Effector memory CD8-positive, alpha-beta T cell (primary cell): ENCODE measurements at regions not wholly inside any gene's neighbourhood (a gene's known extent, or its start where the extent isn't known, plus 50 kb on each side); places are given as distances from the start of the nearest gene placed in this dataset.
"Not testable (repeated sequence)": the region's sequence is repeated elsewhere in the genome, so short reads cannot be mapped to it uniquely, and the experiment has no call there.

Experiments
- ATAC-seq: fragments of 150-1000 bp; cut with Tn5 transposase; replicated peaks from 2 replicates; pipeline ENCODE4 v1.10.0; 2021; ENCODE audit warnings: mild to moderate bottlenecking, moderate library complexity
- DNase-seq, 3 experiments: peaks; one replicate each; pipeline ENCODE4 v3.0.0; 2021
- H3K27ac Mint-ChIP-seq, 2 donors: one replicate each; pipeline ENCODE4 v1.8.0; 2022; ENCODE audit warnings: mild to moderate bottlenecking in 2 of 2, mixed read lengths in 2 of 2, moderate library complexity in 2 of 2
- H3K27me3 Mint-ChIP-seq, 2 donors: one replicate each; pipeline ENCODE4 v1.8.0; 2022; ENCODE audit warnings: mixed read lengths in 2 of 2
- H3K36me3 Mint-ChIP-seq: one replicate; pipeline ENCODE4 v1.8.0; 2022; ENCODE audit warnings: mild to moderate bottlenecking, moderate library complexity, mixed read lengths; ENCODE audit not compliant: insufficient read depth
- H3K4me1 Mint-ChIP-seq, 2 donors: one replicate each; pipeline ENCODE4 v1.8.0; 2022; ENCODE audit warnings: low read depth in 2 of 2, mixed read lengths in 2 of 2
- H3K4me3 Mint-ChIP-seq, 2 donors: one replicate each; pipeline ENCODE4 v1.8.0; 2022; ENCODE audit warnings: mild to moderate bottlenecking in 2 of 2, mixed read lengths in 2 of 2, moderate library complexity in 2 of 2
- H3K9me3 Mint-ChIP-seq, 2 donors: one replicate each; pipeline ENCODE4 v1.8.0; 2022; ENCODE audit warnings: mixed read lengths in 2 of 2

DNA sequence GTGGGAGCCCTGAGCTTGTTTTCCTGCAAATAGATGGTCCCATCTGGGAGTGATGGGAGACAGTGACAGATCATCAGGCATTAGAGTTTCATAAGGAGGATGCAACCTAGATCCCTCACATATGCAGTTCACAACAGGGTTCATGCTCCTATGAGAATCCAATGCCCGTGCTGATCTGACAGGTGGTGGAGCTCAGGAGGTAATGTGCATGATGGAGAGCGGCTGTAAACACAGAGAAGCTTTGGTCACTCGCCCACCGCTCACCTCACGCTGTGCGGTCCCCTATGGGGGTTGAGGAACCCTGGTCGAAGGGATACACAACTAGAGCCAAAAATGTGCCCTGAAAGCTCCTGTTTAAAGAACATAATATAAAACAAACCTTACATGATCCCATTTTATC is 88.5 kb upstream of the CREB5 start:
- Mint-ChIP-seq H3K27ac (no peak overlapping the region), H3K36me3 (no peaks in the 10 kb centered on the region), H3K9me3 (no peaks in the 10 kb centered on the region), H3K4me1 (peaks cover 0 to 4% of the 10 kb centered on the region in 2 donors), H3K27me3 (peaks cover 0 to 5% of the 10 kb centered on the region in 2 donors), H3K4me3 (no peak overlapping the region)
- DNase-seq, result no peak
- no peak for ATAC-seq

DNA sequence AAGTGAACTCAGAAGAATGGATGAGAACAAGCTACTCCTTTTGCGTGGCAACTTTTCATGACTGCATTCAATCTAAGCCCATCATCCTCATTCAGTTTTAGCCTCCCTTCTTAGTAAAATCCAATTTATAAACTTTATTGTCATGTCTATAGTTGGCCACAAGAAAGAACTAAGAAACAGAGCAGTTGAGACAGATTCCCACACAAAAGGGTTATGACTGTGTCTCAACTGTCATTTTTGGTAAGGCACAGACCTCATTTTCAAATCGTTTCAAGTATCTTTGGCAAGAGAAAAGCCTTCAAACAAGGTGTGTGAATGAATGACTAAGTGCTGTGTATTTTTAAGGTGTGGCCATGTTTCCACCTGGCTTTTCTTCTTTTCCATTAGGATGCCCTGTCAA is 84.2 kb upstream of the CREB5 start:
- peaks cover 2% of the 10 kb centered on the region for H3K36me3 Mint-ChIP-seq
- peaks cover 0 to 5% of the 10 kb centered on the region in 2 donors for H3K27me3 Mint-ChIP-seq
- ATAC-seq (no peak), DNase-seq (no peak)
- peak overlapping the region in 1 of 2 donors; percentile 17 for H3K27ac Mint-ChIP-seq
- H3K4me3 Mint-ChIP-seq, result no peak overlapping the region
- H3K4me1 Mint-ChIP-seq, result peaks cover 11 to 25% of the 10 kb centered on the region in 2 donors
- no peaks in the 10 kb centered on the region for H3K9me3 Mint-ChIP-seq

DNA sequence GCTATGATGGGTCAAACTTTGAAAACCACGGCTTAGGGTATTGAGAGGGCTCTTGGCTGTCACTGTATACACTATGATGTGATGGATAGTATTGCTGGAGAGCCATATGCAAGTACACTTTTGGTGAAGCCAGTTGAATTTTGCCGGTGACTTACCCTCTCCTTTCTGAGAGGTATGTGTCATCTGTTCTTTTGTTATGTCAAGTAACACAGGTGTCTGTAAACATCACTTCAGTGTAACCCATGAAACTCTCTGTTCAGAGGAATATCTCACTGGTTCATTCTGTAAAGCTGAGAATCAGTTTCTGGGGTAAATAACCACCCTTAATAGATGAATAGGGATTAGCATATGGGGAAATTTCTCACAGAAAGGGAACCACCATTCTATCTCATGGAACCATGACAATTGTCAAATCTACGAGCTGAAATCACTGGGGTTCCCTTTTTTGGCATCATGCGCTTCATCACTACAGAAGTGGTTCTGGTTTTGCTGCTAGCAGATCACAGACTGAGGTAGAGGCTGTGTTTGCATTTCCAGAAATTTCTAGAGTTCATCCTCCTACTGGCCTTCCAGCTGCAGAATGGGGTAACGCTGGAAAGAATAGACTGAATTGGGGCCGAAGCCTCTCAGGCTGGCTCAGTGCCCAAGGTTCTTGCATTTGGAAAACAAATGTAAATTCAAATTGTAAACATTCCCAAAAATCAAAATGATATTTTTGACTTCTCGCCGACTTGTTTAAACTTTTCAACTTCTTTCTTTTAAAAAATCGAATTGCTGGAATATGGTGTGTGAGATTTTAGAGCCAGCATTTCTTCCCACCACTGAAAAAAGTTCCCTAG is 83.3 kb upstream of the CREB5 start:
- DNase-seq (no peak), ATAC-seq (no peak)
- Mint-ChIP-seq H3K4me3 (no peak overlapping the region), H3K27ac (peak overlapping the region; percentile 89 to 90), H3K36me3 (peaks cover 2% of the 10 kb centered on the region), H3K4me1 (peaks cover 11 to 25% of the 10 kb centered on the region in 2 donors), H3K9me3 (no peaks in the 10 kb centered on the region), H3K27me3 (peaks cover 0 to 5% of the 10 kb centered on the region in 2 donors)

DNA sequence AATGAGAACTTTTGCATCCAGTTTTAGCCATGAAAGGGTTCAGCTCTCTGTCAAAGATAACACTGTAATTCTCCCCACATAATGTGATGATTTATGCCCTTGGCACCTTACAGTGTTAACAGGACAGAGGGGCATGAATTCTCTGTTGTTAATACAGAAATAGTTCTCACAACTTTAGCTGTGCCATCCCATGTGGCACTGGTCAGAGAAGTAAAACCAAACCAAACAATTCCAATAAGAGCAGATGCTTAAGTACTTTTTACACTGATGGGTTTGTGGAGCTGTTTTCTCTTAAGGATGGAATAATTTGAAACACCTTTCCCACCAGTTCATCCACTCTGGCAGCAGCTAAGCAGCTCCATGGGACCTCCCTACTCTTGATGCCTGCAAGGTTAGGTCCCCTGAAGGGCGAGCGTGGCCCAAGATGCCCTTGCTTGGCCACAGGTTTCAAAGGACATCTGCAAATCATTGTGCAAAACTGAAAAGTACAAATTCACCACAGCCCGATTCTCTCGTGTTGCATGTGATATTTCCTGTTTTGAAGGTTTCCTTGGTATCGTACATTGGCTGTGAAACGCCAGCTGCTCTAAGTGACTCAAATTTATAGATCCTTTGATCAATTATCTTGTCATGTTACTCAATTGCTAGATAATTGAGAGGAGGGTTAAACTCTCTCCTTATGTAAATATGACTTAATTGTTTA is 82.5 kb upstream of the CREB5 start:
- Mint-ChIP-seq H3K27ac (peak overlapping the region; percentile 89 to 90), H3K4me1 (peaks cover 11 to 25% of the 10 kb centered on the region in 2 donors), H3K36me3 (peaks cover 2% of the 10 kb centered on the region), H3K27me3 (peaks cover 5% of the 10 kb centered on the region in 2 donors), H3K4me3 (peak overlapping the region; percentile 68 to 82), H3K9me3 (no peaks in the 10 kb centered on the region)
- DNase-seq (peak in 1 of 3 experiments; percentile 5), ATAC-seq (peak; percentile 79)

DNA sequence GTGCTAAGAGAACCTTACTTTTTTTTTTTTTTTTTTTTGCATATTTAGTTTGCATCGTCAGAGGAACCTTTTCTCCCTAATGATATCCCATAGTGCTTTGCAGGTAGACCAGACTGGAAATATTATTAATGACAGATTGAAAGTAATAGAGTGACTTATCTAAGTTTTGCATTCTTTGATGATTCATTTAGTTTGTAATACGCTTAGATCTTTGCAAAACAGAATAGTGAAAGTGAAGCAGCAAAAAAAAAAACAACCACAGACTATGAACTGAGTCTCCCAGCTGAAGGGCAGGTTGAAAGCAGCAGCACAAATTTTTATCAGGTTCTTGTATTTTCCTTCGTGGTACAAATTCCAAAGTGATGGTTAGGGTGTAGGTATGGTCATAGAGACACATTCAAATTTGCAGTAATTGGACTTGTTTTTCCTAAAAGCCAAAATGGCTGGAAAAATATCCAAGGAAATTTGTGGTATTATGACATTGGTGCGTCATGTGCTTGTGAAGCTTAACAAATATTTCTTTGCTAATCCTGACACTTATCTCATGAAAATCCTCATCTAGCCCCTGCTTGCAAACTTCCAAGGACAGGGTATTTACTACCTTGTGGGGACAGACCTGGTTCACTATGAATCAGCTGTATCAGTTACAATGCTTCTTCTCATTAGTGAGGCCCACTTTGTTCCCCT is 81.8 kb upstream of the CREB5 start:
- peak overlapping the region; percentile 89 to 90 for H3K27ac Mint-ChIP-seq
- peaks cover 2 to 6% of the 10 kb centered on the region in 2 donors for H3K27me3 Mint-ChIP-seq

DNA sequence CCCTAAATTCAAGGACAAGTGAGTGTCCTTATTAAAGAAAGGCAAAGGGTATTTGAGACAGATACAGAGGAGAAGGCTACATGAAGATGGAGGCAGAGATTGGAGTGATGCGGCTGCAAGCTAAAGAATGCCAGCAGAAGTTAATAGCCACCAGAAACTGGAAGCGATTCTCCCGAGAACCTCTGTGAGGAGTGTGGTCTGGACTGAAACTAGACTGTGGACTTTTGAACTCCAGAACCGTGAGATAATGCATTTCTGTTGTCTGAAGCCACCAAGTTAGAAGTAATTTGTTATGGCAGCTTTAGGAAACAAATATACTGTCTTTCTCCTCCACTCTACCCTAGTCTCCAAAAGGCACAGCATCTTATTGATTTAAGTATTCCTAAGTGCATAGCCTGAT is 80.3 kb upstream of the CREB5 start:
- Mint-ChIP-seq H3K36me3 (peaks cover 2% of the 10 kb centered on the region), H3K27ac (peak overlapping the region in 1 of 2 donors; percentile 3), H3K4me1 (peaks cover 11 to 25% of the 10 kb centered on the region in 2 donors), H3K4me3 (no peak overlapping the region), H3K27me3 (peaks cover 0 to 6% of the 10 kb centered on the region in 2 donors), H3K9me3 (no peaks in the 10 kb centered on the region)
- DNase-seq (no peak), ATAC-seq (no peak)

More for the DNA sequence above, 81.8 kb upstream of the CREB5 start:
- Mint-ChIP-seq H3K4me3 (peak overlapping the region; percentile 68 to 82), H3K36me3 (peaks cover 2% of the 10 kb centered on the region), H3K9me3 (no peaks in the 10 kb centered on the region), H3K4me1 (peaks cover 11 to 25% of the 10 kb centered on the region in 2 donors)
- ATAC-seq, result peak; percentile 73
- no peak for DNase-seq

DNA sequence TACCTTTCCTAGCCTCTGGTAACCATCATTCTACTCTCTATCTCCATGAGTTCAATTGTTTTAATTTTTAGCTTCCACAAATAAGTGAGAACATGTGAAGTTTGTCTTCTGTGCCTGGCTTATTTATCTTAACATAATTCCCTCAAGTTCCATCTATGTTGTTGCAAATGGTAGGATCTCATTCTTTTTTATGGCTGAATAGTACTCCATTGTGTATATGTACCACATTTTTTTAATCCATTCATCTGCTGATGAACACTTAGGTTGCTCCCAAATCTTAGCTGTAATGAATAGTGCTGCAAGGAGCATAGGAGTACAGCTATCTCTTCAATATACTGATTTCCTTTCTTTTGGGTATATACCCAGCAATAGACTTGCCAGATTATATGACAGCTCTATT is 78.8 kb upstream of the CREB5 start:
- not testable (repeated sequence) for H3K27me3 Mint-ChIP-seq, DNase-seq, H3K27ac Mint-ChIP-seq, H3K36me3 Mint-ChIP-seq, H3K9me3 Mint-ChIP-seq, H3K4me3 Mint-ChIP-seq, ATAC-seq
- peaks cover 11 to 21% of the 10 kb centered on the region in 2 donors for H3K4me1 Mint-ChIP-seq

DNA sequence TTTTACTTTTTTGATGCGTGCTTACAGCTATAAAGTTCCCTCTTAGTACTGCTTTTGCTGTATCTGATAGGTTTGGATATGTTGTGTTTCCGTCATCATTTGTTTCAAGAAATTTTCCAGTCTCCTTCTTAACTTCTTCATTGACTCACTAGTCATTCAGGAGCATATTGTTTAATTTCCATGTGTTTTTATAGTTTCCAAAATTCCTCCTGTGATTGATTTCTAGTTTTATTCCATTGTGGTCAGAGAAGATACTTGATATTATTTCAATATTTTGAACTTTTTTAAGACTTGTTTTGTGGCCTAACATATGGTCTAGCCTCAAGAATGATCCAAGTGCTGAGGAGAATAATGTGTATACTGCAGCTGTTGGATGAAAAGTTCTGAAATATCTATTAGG is 75.5 kb upstream of the CREB5 start:
- peaks cover 0 to 2% of the 10 kb centered on the region in 2 donors for H3K4me1 Mint-ChIP-seq

DNA sequence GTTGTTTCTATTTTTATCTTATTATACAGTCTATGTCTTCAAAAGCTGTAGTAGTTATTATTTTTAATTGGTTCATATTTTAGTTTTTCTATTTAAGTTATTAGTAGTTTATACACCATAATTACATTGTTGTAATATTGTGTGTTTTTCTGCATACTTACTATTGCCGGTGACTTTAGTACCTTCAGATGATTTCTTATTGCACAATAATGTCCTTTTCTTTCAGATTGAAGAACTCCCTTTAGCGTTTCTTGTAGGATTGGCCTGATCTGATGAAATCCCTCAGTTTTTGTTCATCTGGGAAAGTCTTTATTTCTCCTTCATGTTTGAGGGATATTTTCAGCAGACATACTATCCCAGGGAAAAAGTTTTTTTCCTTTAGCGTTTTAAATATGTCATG is 74.3 kb upstream of the CREB5 start:
- peaks cover 0 to 7% of the 10 kb centered on the region in 2 donors for H3K27me3 Mint-ChIP-seq
- no peaks in the 10 kb centered on the region for H3K4me1 Mint-ChIP-seq
- no peak for DNase-seq
- H3K9me3 Mint-ChIP-seq, result peaks cover 0 to 2% of the 10 kb centered on the region in 2 donors
- no peak overlapping the region for H3K4me3 Mint-ChIP-seq
- no peak overlapping the region for H3K27ac Mint-ChIP-seq
- H3K36me3 Mint-ChIP-seq, result no peaks in the 10 kb centered on the region
- no peak for ATAC-seq

More for the DNA sequence above, 75.5 kb upstream of the CREB5 start:
- Mint-ChIP-seq H3K36me3 (no peaks in the 10 kb centered on the region), H3K9me3 (peaks cover 0 to 2% of the 10 kb centered on the region in 2 donors), H3K27ac (no peak overlapping the region), H3K27me3 (peaks cover 0 to 6% of the 10 kb centered on the region in 2 donors), H3K4me3 (no peak overlapping the region)
- DNase-seq (no peak), ATAC-seq (no peak)

DNA sequence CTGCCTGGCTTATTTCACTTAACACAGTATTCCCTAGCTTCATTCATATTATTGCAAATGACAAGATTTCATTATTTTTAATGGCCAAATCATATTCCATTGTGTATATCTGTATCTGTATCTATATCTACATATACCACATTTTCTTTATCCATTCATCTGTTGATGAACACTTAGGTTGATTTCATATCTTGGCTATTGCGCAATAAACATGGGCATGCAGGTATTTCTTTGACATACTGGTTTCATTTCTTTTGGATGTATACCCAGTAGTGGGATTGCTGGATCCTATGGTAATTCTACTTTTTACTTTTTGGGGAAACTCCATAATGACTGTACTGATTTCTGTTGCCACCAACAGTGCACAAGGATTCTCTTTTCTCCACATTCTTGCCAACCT is 68.9 kb upstream of the CREB5 start:
- Mint-ChIP-seq H3K27me3 (peaks cover 20 to 50% of the 10 kb centered on the region in 2 donors), H3K27ac (no peak overlapping the region), H3K4me3 (no peak overlapping the region), H3K9me3 (peaks cover 0 to under 1% of the 10 kb centered on the region in 2 donors), H3K4me1 (peaks cover 0 to 3% of the 10 kb centered on the region in 2 donors), H3K36me3 (no peaks in the 10 kb centered on the region)
- ATAC-seq, result no peak
- DNase-seq, result no peak

DNA sequence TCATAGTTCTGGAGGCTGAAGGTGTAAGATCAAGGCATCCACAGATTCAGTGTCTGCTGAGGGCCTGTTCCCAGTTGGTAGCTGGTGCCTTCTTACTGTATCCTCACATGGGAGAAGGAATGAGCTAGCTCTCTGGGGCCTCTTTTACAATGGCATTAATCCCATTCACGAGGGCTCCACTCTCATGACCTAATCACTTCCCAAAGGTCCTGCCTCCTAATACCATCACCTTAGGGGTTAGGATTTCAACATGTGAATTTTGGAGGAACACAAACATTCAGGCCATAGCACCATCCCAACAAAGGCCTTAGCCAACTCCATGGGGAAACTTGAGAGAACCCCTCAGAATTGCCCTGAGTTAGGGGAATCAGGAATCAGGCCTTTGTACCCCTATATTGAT is 66.1 kb upstream of the CREB5 start:
- no peak for ATAC-seq
- Mint-ChIP-seq H3K9me3 (no peaks in the 10 kb centered on the region), H3K36me3 (no peaks in the 10 kb centered on the region), H3K27ac (no peak overlapping the region), H3K27me3 (peaks cover 20 to 59% of the 10 kb centered on the region in 2 donors), H3K4me3 (no peak overlapping the region), H3K4me1 (peaks cover 0 to 3% of the 10 kb centered on the region in 2 donors)
- no peak for DNase-seq

DNA sequence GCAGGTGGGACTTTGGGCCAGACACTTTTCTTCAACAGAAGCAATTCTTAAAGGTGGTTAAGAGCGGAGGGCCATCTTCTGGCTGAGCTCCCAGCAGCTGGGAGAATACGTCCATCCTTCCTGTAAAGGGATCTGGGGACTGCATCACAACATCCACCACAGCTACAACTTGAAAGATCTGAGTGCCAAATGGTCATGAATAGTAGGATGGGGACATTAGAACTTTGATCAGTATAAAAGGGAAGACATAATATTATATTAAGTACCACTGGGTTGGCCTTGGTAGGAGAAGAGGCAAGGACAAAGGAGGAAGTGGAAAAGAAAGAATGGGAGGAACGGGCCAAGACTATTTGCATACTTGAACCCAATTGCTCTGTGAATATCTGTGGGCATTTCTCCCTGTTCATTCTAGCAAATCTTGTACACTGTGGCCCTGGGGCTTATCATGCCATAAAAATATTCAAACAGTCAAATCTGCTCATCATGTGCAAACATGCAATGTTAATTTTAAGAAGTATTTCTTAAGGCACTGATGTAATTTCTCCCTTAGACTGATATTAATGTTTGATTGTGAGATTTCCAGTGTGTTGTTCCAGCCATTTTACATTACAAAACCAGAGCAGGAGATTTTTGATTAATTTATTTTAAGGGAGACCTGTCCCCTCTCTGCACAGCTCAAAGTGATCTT is 65.5 kb upstream of the CREB5 start:
- no peaks in the 10 kb centered on the region for H3K36me3 Mint-ChIP-seq
- ATAC-seq (no peak), DNase-seq (no peak)
- H3K27me3 Mint-ChIP-seq, result peaks cover 20 to 59% of the 10 kb centered on the region in 2 donors
- H3K4me1 Mint-ChIP-seq, result peaks cover 0 to 3% of the 10 kb centered on the region in 2 donors
- H3K4me3 Mint-ChIP-seq, result no peak overlapping the region
- H3K27ac Mint-ChIP-seq, result no peak overlapping the region
- H3K9me3 Mint-ChIP-seq, result no peaks in the 10 kb centered on the region
